ENCODE measurements at regions not wholly inside any gene's neighbourhood (a gene's known extent, or its start where the extent isn't known, plus 50 kb on each side); places are given as distances from the start of the nearest gene placed in this dataset.

- TF ChIP-seq CTCF (IDR thresholded peaks at IDR 0.05; ENCODE audit: insufficient read depth, low read depth, low read length): no peak
- TF ChIP-seq EZH2 (IDR thresholded peaks at IDR 0.05; ENCODE audit: insufficient read depth, low read length): no peak
Observed at GRCh38 chr6:10060004-10060403, 354.9 kb downstream of the TFAP2A start.
